K562 (cell line): ENCODE measurements at regions not wholly inside any gene's neighbourhood (a gene's known extent, or its start where the extent isn't known, plus 50 kb on each side); places are given as distances from the start of the nearest gene placed in this dataset.

Experiments
- ATAC-seq: fragments of 200-7000 bp; cut with Tn5 transposase; 3 replicates; pipeline ENCODE4 v1.9.1; 2020; ENCODE audit warnings: moderate library complexity
- BruUV-seq: library from RNA; stranded (reverse); fragments of 400-500 nt; replicated peaks from 2 replicates; lab custom pipeline; 2021; lab: Mats Ljungman, UMichigan
- CTCF ChIA-PET: fragments of 300-600 bp; formaldehyde crosslinking; extraction: SDS; loops from one replicate; lab custom pipeline; 2021; ENCODE audit warnings: low intra/inter-chr PET ratio; lab: Yijun Ruan, JAX
- POLR2A ChIA-PET: fragments of 300-600, 350-650 bp; sonication (Branson Sonifier 250); formaldehyde crosslinking; extraction: SDS; loops from one replicate; lab custom pipeline; 2021; ENCODE audit warnings: antibody characterized with exemption, inconsistent platforms; lab: Yijun Ruan, JAX
- DNase-seq, 4 experiments: peaks; one replicate each; pipeline versions ENCODE4 v3.0.0 to v3.0.0-alpha.2; 2011 to 2018; ENCODE audit warnings: low spot score in 3 of 4, mixed read lengths in 3 of 4; ENCODE audit errors: extremely low read depth in 1 of 4
- FAIRE-seq: peaks from 2 replicates; lab custom pipeline; 2011; peaks lifted over from hg19 to GRCh38; lab: Jason Lieb, UNC
- H2AFZ ChIP-seq: 2 replicates; pipeline ENCODE4 v1.6.0; 2011; ENCODE audit warnings: low read depth, low read length, control low read depth, inconsistent platforms
- H3K27ac ChIP-seq: fragments of 200-600 bp; 3 replicates; pipeline ENCODE4 v1.8.0; 2011; ENCODE audit warnings: low read depth, mild to moderate bottlenecking, control low read depth, inconsistent platforms, low read length, moderate library complexity, mixed read lengths; ENCODE audit errors: extremely low read depth
- H3K27me3 ChIP-seq, 2 experiments: fragments of 300-600 bp in 1 of 2; 2 replicates in 1 of 2; 3 replicates in 1 of 2; pipeline versions ENCODE4 v1.6.0 to v1.8.0; 2011; ENCODE audit warnings: inconsistent platforms in 2 of 2, low read length in 2 of 2, mild to moderate bottlenecking in 1 of 2, mixed read lengths in 1 of 2, moderate library complexity in 1 of 2; ENCODE audit not compliant: control insufficient read depth in 2 of 2, insufficient read depth in 2 of 2
- H3K36me3 ChIP-seq: fragments of 300-600 bp; 3 replicates; pipeline ENCODE4 v1.8.0; 2011; ENCODE audit warnings: mild to moderate bottlenecking, low read length, inconsistent platforms; ENCODE audit not compliant: control insufficient read depth, insufficient read depth
- H3K4me1 ChIP-seq, 2 experiments: fragments of 200-600 bp in 1 of 2; replicated peaks in 1 of 2; 2 replicates in 1 of 2; 3 replicates in 1 of 2; pipeline versions ENCODE4 v1.5.1 to v1.8.0; 2011; ENCODE audit warnings: inconsistent platforms in 2 of 2, low read length in 2 of 2, mild to moderate bottlenecking in 1 of 2, mixed read lengths in 1 of 2, moderate library complexity in 1 of 2; ENCODE audit not compliant: control insufficient read depth in 2 of 2, insufficient read depth in 2 of 2
- H3K4me2 ChIP-seq: 2 replicates; pipeline ENCODE4 v1.6.1; 2011; ENCODE audit warnings: low read length, control low read depth, inconsistent platforms, mixed read lengths; ENCODE audit not compliant: insufficient read depth
- H3K4me3 ChIP-seq: fragments of 200-600 bp; sonication (generic), shearing (Covaris generic); 2 replicates; pipeline ENCODE4 v1.5.1; 2016; ENCODE audit warnings: control low read depth, inconsistent platforms
- H3K79me2 ChIP-seq: fragments of 200-600 bp; 3 replicates; pipeline ENCODE4 v1.8.0; 2011; ENCODE audit warnings: low read length, inconsistent platforms; ENCODE audit not compliant: control insufficient read depth, insufficient read depth
- H3K9ac ChIP-seq, 2 experiments: 2 replicates each; pipeline versions ENCODE4 v1.6.0 to v1.6.1; 2011; ENCODE audit warnings: low read depth in 2 of 2, low read length in 2 of 2, control low read depth in 1 of 2, inconsistent platforms in 1 of 2, mild to moderate bottlenecking in 1 of 2, mixed read lengths in 1 of 2; ENCODE audit not compliant: insufficient read depth in 1 of 2
- H3K9me1 ChIP-seq: one replicate; pipeline ENCODE4 v1.6.0; 2011; ENCODE audit warnings: inconsistent platforms, mild to moderate bottlenecking, low read length, moderate library complexity; ENCODE audit not compliant: control insufficient read depth, insufficient read depth
- H3K9me3 ChIP-seq: replicated peaks from 2 replicates; pipeline ENCODE4 v1.5.1; 2011; ENCODE audit warnings: low read depth, low read length, inconsistent platforms; ENCODE audit not compliant: control insufficient read depth, insufficient read depth
- H4K20me1 ChIP-seq: replicated peaks from 2 replicates; pipeline ENCODE4 v1.6.1; 2011; ENCODE audit warnings: low read length, inconsistent platforms, mixed read lengths; ENCODE audit not compliant: control insufficient read depth, insufficient read depth
- ATF7 ChIP-seq: fragments of 450-650 bp; IDR thresholded peaks from 2 replicates; pipeline ENCODE4 v1.7.1; 2014; ENCODE audit warnings: mild to moderate bottlenecking, moderate library complexity
- CHCHD3 ChIP-seq: fragments of 250-450 bp; sonication (Bioruptor Pico); IDR thresholded peaks from 2 replicates; pipeline ENCODE4 v2.1.2; 2022; ENCODE audit warnings: mild to moderate bottlenecking
- EP400 ChIP-seq: fragments of 450-650 bp; IDR thresholded peaks from 2 replicates; pipeline ENCODE4 v1.6.1; 2017; ENCODE audit warnings: antibody characterized with exemption, mild to moderate bottlenecking, moderate library complexity
- FOXK1 ChIP-seq: sonication (generic); formaldehyde crosslinking; IDR thresholded peaks from 2 replicates; pipeline ENCODE4 v1.8.0; 2022; ENCODE audit warnings: missing genetic modification reagents, mild to moderate bottlenecking, borderline replicate concordance
- SMAD4 ChIP-seq: fragments of 250-450 bp; sonication (Bioruptor Pico); conservative IDR thresholded peaks from 2 replicates; pipeline ENCODE4 v1.8.0; 2021; ENCODE audit warnings: inconsistent platforms, mild to moderate bottlenecking, moderate library complexity
- TFE3 ChIP-seq: fragments of 450-650 bp; formaldehyde crosslinking; IDR thresholded peaks from 2 replicates; pipeline ENCODE4 v1.4.0; 2020; ENCODE audit warnings: mild to moderate bottlenecking, mixed read lengths
- USF2 ChIP-seq: sonication (generic); formaldehyde crosslinking; IDR thresholded peaks from 2 replicates; pipeline ENCODE4 v1.5.0; 2020; ENCODE audit warnings: missing genetic modification reagents
- WHSC1 ChIP-seq: IDR thresholded peaks from one replicate; pipeline ENCODE4 v1.6.1; 2012; ENCODE audit warnings: low read length, control low read depth, inconsistent platforms
- ZFP1 ChIP-seq: fragments of 450-650 bp; formaldehyde crosslinking; IDR thresholded peaks from 2 replicates; pipeline ENCODE4 v1.4.0; 2020; ENCODE audit warnings: mild to moderate bottlenecking, mixed read lengths
- ZNF184 ChIP-seq: sonication (generic); formaldehyde crosslinking; IDR thresholded peaks from 2 replicates; pipeline ENCODE4 v1.5.0; 2020; ENCODE audit warnings: missing genetic modification reagents
- WGBS: fragments of 100-300 bp; shearing (Covaris generic); methylation state at CpG from one replicate; pipeline ENCODE4 v1.1.6; 2016; ENCODE audit warnings: low coverage, mixed read lengths; ENCODE audit not compliant: insufficient coverage; ENCODE audit errors: missing lambda C conversion rate; 5-methylcytosine and 5-hydroxymethylcytosine counted together
- in situ Hi-C: fragments of 300-500 bp; cut with MboI; formaldehyde crosslinking; loops from 4 replicates; pipeline ENCODE4 v1.15.0; 2018; ENCODE audit warnings: inconsistent platforms, mixed read lengths
- intact Hi-C: fragments of 100-400 bp; cut with micrococcal nuclease; formaldehyde crosslinking; loops from 2 replicates; pipeline ENCODE4 v1.14.2; 2022

- no peaks in the 10 kb centered on the region for H3K36me3 ChIP-seq
- no peak for FAIRE-seq
- in situ Hi-C loops, result no loop called here
These were observed 447.6 kb upstream of the CA10 start for GRCh38 chr17:52606098-52606497.

GRCh38 chr17:52604105-52604504 is 445.6 kb upstream of the CA10 start:
- no peaks in the 10 kb centered on the region for H3K4me1 ChIP-seq
- H3K79me2 ChIP-seq, result no peaks in the 10 kb centered on the region
- DNase-seq, result no peak
- no peak overlapping the region for H3K4me3 ChIP-seq
- ChIA-PET POLR2A (no interaction called here), CTCF (no interaction called here)
- no peaks in the 10 kb centered on the region for H3K36me3 ChIP-seq
- H3K9me1 ChIP-seq, result no peaks in the 10 kb centered on the region
- in situ Hi-C loops, result no loop called here
- no TSS peak for BruUV-seq
- H2AFZ ChIP-seq, result no peak overlapping the region
- intact Hi-C loops, result no loop called here
- no peak for FAIRE-seq
- no peak overlapping the region for H3K27ac ChIP-seq
- WGBS, result 0% methylated on average over 2 of the region's 2 CpGs
- no peak overlapping the region for H3K9ac ChIP-seq
- no peaks in the 10 kb centered on the region for H3K27me3 ChIP-seq
- peaks cover 2% of the 10 kb centered on the region; the same call in 1 of the 2 replicates for H3K9me3 ChIP-seq
- no peaks in the 10 kb centered on the region for H4K20me1 ChIP-seq
- no peak overlapping the region for H3K4me2 ChIP-seq
- no peak for ATAC-seq
- TF ChIP-seq ATF7 (no peak), EP400 (no peak), SMAD4 (CRISPR knock-in tag) (no peak), ZFP1 (no peak), USF2 (CRISPR knock-in tag) (no peak), WHSC1 (no peak)

More at GRCh38 chr17:52606098-52606497, 447.6 kb upstream of the CA10 start:
- H3K27me3 ChIP-seq, result no peaks in the 10 kb centered on the region
- no peak for DNase-seq
- no peak overlapping the region for H2AFZ ChIP-seq
- no peaks in the 10 kb centered on the region for H3K4me1 ChIP-seq
- WGBS, result 3% methylated on average over 2 of the region's 2 CpGs
- no peaks in the 10 kb centered on the region for H4K20me1 ChIP-seq
- no peak for ATAC-seq
- BruUV-seq, result no TSS peak
- no peaks in the 10 kb centered on the region for H3K9me1 ChIP-seq
- H3K79me2 ChIP-seq, result no peaks in the 10 kb centered on the region
- H3K4me3 ChIP-seq, result no peak overlapping the region
- CTCF ChIA-PET, result no interaction called here
- no peak overlapping the region for H3K9ac ChIP-seq
- POLR2A ChIA-PET, result no interaction called here
- intact Hi-C loops, result no loop called here
- H3K27ac ChIP-seq, result no peak overlapping the region
- H3K9me3 ChIP-seq, result no peaks in the 10 kb centered on the region
- TF ChIP-seq TFE3 (CRISPR knock-in tag) (no peak), ZNF184 (no peak), CHCHD3 (CRISPR knock-in tag) (no peak), FOXK1 (CRISPR knock-in tag) (no peak)
- H3K4me2 ChIP-seq, result no peak overlapping the region
